ENCODE measurements at regions not wholly inside any gene's neighbourhood (a gene's known extent, or its start where the extent isn't known, plus 50 kb on each side); places are given as distances from the start of the nearest gene placed in this dataset.
"Not testable (repeated sequence)": the region's sequence is repeated elsewhere in the genome, so short reads cannot be mapped to it uniquely, and the experiment has no call there.

DNA sequence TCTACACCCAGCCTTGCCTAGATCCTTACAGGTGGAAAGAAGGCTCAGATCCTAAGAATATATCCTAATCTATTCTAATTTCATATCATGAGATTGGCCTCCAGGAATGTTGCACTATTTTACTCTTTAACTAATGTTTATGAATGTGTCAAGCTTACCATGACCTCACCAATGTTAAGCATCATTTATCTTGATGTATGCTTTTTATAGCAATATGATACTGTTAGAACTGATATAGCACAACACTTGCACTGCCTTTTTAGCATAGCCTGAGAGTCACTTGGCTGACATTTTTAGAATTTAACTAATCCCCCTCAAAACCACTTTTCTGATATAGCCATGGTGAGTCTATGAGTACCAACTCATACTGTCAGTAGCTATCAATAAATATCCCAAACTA, 191.5 kb upstream of the NR2F2 start:
- DNase-seq (ENCODE audit: low spot score) = no peak

DNA sequence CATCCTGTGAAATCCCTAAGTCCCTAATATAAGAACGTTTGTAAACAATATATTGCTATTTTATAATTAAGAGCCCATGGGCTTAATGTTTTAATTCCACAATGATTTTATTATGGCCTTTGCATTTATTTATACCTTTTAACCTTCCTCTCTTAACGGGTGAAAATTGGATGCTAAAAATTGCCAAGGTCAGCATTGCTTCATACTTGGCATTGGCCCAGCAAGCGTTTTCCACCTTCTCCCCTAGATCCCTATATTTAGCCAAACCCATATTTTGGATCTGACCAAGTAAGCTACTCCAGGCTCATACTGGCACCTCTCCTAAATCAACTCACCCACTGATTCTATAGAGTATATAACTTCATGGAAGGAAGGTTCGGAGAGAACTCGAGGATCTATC, 188.0 kb upstream of the NR2F2 start:
- no peak for DNase-seq (ENCODE audit: low spot score)

DNA sequence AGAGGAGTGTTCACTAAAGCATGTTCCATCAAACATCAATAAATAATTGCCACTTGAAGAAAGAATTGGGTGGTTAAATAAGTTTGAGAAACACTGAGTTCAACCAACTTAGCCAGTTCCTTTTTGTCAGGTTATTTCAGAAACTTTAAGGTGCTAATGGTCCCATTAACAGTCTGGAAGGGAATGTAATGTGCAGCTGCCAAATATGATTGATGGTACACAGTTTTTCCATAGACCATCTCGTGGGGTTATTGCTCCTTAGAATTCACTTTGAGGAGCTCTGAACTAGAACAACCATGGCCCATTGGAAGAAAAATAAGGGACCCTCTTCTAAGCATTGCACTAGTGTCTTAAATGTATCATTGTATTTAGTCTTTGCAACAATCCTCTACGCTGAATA, 185.8 kb upstream of the NR2F2 start:
- no peak for DNase-seq (ENCODE audit: low spot score)

DNA sequence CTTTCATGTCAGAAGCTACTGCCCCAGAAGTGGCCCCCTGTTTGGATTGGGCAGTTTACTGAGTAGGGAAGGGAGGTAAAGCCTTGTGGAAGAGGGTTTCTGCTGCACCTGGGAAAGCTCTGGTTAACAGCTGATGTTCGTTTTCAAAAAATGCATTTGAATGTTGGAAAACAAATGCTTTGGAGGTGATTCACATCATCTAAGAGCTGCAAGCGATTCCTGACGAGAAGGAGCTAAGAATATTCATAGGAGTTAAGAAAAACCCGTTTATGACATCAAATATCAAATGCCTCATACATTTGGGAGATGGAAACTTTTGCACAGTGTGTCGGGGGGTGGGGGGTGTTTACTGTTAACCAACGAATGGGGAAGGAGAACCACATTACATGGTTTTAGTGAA, 183.8 kb upstream of the NR2F2 start:
- DNase-seq (ENCODE audit: low spot score) = no peak

DNA sequence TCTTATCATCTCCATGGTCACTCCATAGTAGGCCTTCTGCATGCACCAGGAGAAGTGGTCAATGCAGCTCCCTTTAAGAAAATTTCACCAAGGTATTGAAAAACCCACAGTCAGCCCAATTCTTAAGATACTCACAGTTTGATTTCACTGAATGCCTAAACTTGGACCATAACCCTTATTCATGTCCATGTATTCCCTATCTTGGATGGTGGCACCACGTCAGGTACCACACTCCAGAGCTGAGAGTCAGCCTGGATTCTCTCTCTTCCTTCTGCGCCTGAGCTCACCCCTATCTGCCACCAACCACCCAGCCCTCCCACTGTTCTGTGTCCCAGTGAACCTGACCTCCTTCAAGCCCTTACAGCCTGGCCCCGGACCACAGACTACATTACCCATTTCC, 183.2 kb upstream of the NR2F2 start:
- no peak for DNase-seq (ENCODE audit: low spot score)

DNA sequence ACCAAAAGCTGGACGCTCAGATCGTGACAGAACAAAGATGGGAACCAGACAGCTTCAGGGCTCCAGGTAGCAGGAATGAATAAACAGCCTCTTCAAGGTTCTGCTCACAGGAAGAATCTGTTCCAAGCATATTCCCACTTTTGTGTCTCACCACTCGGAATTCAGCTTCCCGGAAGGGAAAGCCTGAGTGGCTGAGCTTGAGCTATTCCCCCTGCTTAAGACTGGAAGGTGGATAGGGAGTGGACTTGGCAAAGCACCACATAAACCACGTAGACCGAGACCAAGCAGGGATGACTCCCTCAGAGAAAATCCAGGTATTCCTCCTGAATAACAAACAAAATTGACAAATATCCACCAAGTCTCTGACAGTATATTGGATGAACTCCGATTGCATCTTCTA, 180.2 kb upstream of the NR2F2 start:
- no peak for DNase-seq (ENCODE audit: low spot score)

DNA sequence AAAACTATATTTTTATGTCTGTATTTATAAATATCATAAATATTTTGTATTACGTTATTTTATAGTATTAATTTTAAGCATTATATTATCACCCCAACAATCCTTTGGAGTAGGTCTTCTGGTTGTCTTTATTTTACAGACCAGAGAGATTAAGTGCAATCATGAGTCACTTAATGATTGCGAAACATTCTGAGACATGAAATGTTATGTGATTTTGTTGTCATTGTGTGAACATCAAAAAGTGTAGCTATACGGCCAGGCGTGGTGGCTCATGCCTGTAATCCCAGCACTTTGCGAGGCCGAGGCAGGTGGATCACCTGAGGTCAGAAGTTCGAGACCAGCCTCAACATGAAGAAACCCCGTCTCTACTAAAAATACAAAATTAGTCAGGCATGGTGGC, 178.8 kb upstream of the NR2F2 start:
- DNase-seq (ENCODE audit: low spot score) = not testable (repeated sequence)

DNA sequence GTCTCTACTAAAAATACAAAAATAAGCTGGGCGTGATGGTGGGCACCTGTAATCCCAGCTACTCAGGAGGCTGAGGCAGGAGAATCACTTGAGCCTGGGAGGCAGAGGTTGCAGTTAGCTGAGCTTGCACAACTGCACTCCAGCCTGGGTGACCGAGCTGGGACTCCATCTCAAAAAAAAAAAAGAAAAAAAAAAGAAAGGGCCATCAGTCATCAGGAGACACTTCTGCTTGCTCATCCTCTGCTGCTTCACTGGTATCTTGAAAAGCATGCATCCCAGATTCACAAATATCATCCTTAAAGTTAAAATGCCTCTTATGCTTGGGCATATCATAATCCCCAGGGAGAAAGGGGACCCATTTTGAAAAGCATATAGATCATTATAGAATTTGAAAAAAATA, 176.6 kb upstream of the NR2F2 start:
- no peak for DNase-seq (ENCODE audit: low spot score)

DNA sequence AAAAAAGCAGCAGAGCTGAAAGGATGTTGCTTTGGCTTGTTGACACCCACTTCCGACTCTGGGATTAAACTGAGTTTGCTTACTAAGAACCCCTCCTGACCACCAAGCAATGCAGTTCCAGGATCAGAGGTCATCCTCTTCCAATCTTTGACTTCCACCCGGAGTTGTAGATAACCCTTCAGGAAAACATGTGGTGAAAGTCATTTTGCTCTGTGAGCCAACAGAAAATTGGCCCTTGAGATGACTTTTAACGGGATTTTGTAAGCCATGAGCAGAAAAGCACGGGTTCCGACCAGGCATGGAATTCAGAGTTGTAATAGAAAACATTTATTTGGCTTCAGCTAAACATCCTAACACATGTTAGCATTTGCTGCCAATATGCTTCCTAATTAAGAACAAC, 171.6 kb upstream of the NR2F2 start:
- no peak for DNase-seq (ENCODE audit: low spot score)

DNA sequence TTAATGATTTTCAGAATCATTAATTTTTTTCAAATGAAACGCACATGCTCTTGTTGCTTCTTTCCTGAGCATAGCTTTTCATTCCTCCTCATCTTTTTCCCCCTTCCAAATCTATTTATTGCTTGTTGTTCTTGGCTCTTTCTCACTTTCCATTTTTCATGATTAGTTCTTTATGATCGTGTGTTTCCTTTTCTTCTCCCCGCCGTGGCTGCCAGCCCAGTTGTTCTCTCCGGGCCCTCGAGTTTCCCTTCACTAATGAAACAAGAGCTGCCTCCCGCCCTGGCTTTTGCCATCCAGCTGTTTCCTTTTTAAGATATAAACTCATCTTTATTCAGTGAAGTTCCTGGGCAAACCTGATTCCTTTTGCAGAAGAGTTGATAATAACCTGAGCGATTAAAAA, 170.2 kb upstream of the NR2F2 start:
- DNase-seq (ENCODE audit: low spot score) = no peak

DNA sequence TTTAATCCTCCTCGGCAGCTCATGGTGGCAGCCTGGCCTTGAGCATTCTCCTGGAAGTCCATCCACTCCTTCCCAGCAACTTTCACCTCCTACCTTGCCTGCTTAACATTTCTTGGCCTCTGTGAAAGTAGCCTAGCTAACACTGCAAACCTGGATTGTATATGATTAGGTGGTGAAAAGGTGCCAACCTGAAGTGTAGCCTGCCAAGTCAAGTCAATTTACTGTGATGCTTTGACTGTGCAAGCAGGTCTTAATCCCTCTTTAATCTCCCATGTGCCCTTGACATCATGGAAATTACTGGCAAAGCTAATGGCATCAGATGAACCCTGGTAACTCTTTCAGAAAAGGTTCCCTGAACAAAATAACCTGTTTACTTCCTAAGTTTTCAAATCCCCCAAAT, 169.7 kb upstream of the NR2F2 start:
- no peak for DNase-seq (ENCODE audit: low spot score)

DNA sequence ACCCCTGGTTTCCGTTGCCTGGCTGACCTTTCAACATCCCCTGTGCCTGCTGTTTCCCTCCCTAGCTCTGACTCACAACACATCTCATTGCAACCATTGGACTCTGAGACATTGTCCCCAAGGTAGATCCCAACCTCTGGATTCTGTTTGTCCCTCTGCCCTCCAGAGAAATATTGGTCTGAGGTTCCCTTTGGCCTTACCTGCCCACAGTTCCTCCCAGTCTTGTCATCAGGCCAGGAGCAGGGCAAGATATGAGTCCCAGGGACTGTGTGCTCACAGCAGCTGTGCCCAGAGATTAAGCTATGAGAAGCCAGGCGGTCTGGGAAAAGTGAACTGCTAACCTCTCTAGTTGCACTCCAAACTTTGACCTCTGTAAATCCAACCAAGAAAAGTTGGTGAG, 168.2 kb upstream of the NR2F2 start:
- DNase-seq (ENCODE audit: low spot score) = no peak

DNA sequence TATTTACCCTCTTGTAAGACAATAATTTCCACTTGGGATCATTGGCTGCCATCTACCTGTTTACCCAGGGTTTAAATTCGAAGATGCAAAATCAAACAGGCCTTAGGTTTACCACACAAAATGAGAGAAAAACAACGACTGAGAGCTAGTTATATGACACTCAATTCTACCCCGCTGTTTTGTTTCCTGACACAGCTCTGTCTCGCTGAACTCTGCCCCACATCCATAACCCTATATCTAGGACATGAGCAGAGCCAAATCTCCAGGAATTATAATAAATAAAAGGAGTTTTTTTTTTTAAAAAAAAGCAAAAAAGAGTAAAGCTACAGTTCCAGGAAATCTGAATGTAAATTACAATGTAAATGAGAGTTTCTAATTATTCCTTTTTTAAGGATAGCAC, 165.4 kb upstream of the NR2F2 start:
- no peak for DNase-seq (ENCODE audit: low spot score)

DNA sequence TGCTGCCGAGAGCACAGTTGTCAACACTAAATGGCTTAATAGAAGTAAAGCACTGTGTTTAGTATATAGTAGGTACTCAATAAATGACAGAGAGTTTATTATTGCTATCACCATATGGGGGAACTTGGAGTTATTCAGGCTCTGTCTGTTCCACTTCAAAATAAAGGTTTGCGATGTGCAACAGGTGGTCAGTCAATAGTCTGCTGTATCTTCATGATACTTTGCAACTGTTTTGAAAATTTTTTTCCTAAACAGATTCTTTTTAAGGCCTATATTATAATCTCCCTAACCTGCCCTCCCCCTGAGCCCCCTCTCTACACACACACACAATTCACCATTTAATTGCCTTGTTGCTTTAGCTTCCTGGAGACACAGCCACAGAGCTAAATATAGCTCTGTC, 164.7 kb upstream of the NR2F2 start:
- no peak for DNase-seq (ENCODE audit: low spot score)

DNA sequence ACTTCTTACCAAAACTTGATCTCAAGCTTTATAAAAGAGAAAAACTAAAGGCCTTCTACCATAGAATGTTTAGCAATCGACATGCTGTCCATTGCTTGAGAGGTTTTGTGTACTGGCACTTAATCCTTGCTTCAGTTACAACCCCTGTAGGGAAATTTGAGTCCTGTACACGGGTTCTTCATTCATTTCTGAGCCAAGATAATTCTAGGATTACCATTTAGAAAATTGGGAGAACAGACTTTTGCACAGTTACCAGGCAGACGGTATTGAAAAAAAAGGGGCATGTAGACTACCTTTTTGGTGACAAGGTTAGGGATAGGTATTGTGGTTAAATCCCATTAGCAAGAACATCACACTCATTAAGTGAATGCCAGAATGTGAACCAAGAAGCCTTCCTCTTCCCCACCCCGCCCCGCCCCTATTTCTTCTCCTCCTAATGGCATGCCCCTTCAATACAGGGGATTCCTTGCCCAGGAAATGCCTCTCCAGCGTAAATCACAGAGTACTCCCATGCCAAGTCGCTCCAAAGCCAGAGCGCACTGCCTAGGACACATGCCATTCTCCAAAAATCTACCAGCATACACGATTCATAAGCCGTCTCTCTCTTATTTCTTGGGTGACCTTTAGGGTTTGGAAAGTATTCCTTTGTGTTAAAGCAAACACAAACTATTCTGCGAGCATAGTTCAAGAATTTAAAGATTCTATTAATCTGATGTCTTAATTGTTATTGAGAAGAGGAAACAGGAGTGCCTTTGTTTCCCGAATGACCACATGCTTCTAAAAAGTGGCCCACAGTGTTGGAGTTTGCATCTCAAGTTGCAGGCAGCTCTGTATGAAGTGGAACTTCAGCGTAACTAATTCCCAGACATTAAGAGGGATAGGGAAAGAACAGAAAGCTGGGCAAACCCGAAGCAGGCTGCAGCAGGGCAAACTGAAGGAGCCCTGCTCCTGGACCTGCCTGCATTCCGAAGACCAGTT, 164.0 kb upstream of the NR2F2 start:
- DNase-seq (ENCODE audit: low spot score) = no peak

DNA sequence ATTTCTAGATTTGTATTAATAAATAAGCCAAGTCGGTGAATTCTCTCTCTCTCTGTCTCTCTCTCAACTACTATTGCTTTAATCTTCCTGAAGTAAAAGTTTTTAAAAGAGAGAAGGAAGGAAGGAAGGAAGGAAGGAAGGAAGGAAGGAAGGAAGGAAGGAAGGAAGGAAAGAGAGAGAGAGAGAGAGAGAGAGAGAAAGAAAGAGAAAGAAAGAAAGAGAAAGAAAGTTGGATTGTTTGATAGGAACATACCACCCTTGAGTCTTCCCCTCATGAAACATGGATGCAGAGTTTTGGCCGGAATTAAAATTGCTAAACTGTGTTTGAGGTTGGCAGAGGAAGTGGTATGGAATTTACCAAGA, 159.9 kb upstream of the NR2F2 start:
- not testable (repeated sequence) for DNase-seq (ENCODE audit: low spot score)

DNA sequence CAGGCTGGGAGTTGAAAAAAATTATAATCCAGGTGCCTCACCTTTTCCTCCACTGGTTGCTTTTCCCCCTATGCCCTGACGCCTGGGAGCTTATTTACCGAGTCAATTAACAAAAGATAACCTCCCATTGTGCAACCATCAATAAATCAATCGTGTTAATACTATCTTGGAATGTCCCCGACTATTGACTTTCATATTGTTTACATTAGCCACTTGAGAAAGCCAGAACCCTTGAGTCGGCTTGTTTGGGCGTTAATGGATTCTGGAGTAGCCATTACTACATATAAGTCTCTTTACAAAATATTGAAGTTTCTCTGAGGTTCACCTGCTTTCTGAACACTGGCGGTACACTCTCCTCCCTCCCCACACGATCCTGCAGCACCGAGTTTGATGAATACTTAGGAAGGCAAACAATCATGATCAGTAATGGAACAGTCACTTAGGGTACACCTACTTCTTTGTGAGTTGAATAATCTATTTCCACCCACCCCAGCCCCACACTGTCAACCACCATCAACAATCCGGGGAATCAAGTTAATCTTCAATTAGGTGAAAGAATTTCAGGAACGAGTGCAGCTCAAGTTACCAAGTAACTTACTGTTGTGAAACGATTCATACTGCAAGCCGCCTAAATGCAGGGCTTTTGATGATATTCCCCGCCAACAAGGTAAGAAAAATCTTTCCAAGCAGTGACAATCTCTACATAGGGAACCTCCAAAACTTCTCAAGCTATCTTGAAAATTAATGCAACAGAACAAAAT, 159.3 kb upstream of the NR2F2 start:
- no peak for DNase-seq (ENCODE audit: low spot score)

DNA sequence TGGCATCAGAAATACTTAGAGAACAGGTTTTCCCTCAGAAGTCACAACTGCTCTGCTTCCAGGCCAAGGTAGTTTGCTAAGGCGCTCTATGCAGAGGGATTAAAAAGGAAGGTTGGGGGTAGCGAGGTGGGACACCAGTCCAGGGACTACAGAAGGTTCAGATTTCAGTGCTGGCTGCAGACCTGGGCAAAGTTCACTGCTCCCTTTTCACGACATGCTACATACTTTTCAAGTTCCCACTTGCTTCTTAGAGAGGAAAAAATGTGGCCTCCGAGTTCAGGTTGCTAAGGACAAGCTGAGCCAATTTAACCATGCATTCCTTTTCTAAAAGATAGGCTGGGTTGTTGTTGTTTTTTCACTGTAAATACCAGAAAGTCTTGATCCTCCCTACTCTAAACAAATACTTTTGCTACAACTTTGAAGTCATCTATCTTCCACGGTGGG, 158.6 kb upstream of the NR2F2 start:
- DNase-seq (ENCODE audit: low spot score) = no peak

DNA sequence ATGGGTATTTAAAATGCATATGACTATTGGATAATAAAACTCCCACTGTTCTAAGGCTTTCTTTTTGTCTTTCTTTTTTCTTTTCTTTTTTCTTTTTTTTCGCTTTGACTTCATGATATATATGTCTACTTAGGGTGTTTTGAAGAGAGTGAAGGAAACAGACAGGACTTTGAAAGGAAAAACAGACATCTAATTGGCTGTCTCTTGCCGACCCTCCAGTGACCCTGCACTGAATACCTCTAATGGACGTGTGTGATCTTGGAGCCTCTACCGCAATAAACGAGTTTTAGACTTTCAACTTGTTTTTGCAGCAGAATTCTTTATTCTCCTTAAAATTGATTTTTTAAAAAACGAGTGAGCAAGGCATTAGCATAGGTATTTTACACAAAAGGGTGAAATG, 158.1 kb upstream of the NR2F2 start:
- no peak for DNase-seq (ENCODE audit: low spot score)

DNA sequence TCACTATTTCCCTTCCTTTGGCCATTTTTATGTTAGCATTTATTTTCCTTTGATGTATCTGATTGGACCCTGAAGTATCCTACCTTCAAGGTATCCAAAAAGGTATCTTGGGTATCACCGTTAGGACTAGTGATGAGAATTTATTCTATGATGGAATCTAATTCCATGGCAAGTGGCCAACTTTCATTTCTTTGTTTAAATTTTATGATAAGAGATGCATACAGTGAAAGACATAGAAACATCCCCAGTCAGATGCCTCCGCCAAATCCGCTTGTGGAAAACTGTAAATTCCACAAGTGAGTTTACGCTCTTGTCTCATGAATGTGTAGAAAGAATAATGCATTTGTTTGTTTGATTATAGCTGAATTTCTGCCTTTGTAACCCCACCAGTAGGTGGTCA, 153.7 kb upstream of the NR2F2 start:
- no peak for DNase-seq (ENCODE audit: low spot score)

DNA sequence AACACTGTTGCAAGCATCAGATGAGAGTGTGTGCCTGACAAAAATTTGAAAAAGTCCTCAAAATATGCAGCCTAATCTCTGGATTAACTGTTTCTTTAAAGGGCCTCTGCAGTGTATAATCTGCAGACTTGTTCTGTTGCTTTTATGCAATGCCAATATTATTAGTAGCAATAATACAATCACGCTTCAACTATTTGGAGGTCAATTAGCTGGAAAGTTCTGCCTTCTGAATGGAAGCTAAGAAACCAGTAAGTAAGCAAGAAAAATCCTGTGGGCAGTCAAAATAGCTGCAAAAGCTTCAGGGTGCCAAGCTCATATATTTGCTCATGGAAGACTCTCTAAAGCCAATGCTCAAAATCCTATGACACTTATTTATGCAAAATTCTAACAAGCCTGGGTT, 153.2 kb upstream of the NR2F2 start:
- DNase-seq (ENCODE audit: low spot score) = no peak

DNA sequence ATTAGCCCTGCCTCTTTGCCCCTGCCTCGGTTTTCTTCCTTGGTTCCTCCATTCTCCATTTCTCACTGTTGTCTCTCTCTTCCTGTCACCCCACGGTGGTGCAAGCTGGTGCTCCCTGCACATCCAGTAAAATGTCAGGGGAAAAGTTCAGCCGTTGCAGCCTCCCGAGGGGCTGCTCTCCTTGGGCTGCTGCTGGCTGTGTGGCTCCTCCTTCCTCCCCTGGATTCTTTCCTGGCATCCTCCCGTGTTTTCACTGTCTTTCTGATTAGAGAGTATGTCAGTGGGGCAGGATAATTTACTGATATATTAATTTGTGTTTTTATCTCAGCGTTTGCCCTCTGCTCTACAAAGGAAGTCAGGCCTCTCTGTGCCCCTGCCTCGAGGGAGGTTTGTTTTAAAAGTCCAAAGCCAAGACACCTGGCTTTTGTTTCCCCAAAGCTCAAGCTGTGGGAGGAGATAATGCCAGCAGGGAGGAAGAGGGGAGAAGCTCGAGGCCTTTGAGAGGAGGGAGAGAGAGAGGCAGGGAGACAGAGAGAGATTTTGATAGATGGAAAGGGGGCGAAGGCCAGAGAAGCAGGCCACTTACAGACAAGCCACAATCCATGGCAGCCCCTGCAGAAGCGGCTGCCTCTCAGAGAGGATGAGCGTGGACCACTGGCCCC, 150.3 kb upstream of the NR2F2 start:
- no peak for DNase-seq (ENCODE audit: low spot score)

DNA sequence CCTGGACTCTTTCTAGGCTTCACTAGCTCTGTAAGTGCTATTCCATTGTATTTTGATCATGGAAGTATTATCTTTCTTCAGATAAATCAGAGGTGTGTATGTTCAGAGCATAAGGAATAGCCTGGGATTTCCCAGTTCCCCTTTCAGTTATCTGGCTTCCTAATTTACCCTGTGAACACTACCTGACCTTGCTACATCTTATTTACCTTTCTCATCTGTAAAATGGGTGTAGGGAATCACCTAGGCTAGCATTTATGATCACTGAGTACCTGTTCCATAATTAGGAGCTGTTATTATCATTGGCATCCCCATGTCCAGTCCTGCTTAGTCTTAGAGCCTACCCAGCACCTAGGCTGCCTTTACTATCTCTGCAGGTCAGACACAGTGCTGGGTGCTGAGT, 149.3 kb upstream of the NR2F2 start:
- no peak for DNase-seq (ENCODE audit: low spot score)
